ENCODE measurements at regions not wholly inside any gene's neighbourhood (a gene's known extent, or its start where the extent isn't known, plus 50 kb on each side); places are given as distances from the start of the nearest gene placed in this dataset.

GRCh38 chr6:126842769-126843168 lies 275.7 kb upstream of the RSPO3 start:
- ChIA-PET POLR2A (no interaction called here), CTCF (no interaction called here)
- Histone ChIP-seq H3K9me3 (ENCODE audit: control insufficient read depth, insufficient read depth, low read depth, low read length) (no peaks in the 10 kb centered on the region), H3K27ac (ENCODE audit: extremely low read depth, low read depth, low read length) (no peak overlapping the region), H3K4me1 (ENCODE audit: control insufficient read depth, insufficient read depth, low read length) (no peaks in the 10 kb centered on the region), H3K4me3 (ENCODE audit: low read depth, low read length) (no peak overlapping the region), H3K36me3 (ENCODE audit: control insufficient read depth in 2 of 2, insufficient read depth in 1 of 2, low read length in 2 of 2) (no peaks in the 10 kb centered on the region)
- TF ChIP-seq ZBTB48 (tag by site-specific recombination; IDR thresholded peaks at IDR 0.05), result no peak
- TF ChIP-seq ZNF175 (tag by site-specific recombination; IDR thresholded peaks at IDR 0.05), result no peak
- no peak for TF ChIP-seq ZNF513 (tag by site-specific recombination; IDR thresholded peaks at IDR 0.05)
- TF ChIP-seq ZNF302 (tag by site-specific recombination; IDR thresholded peaks at IDR 0.05; ENCODE audit: low read depth), result no peak
- TF ChIP-seq ZNF184 (tag by site-specific recombination; IDR thresholded peaks at IDR 0.05), result no peak
- TF ChIP-seq ZNF585B (tag by site-specific recombination; IDR thresholded peaks at IDR 0.05), result no peak
- TF ChIP-seq YY1 (tag by site-specific recombination; IDR thresholded peaks at IDR 0.05), result no peak
- TF ChIP-seq SCRT2 (tag by site-specific recombination; IDR thresholded peaks at IDR 0.05), result no peak
- no peak for TF ChIP-seq ZFP3 (tag by site-specific recombination; IDR thresholded peaks at IDR 0.05; ENCODE audit: low read depth)
- TF ChIP-seq ZNF211 (tag by site-specific recombination; IDR thresholded peaks at IDR 0.05; ENCODE audit: low read depth), result no peak
- TF ChIP-seq ZNF155 (tag by site-specific recombination; IDR thresholded peaks at IDR 0.05), result no peak

GRCh38 chr6:126848119-126848518 lies 270.4 kb upstream of the RSPO3 start:
- no peaks in the 10 kb centered on the region for H3K9me3 ChIP-seq (ENCODE audit: control insufficient read depth, insufficient read depth, low read depth, low read length)
- CTCF ChIA-PET, result interaction anchor here (0.6 to 0.7 kb wide), 3 partner anchors 147 to 1851 kb away, joined by 3 read pairs; no protein-coding TSS in a partner anchor
- H3K4me1 ChIP-seq (ENCODE audit: control insufficient read depth, insufficient read depth, low read length), result no peaks in the 10 kb centered on the region
- no peaks in the 10 kb centered on the region for H3K36me3 ChIP-seq (ENCODE audit: control insufficient read depth in 2 of 2, insufficient read depth in 1 of 2, low read length in 2 of 2)
- no peak overlapping the region for H3K4me3 ChIP-seq (ENCODE audit: low read depth, low read length)
- POLR2A ChIA-PET, result no interaction called here
- no peak overlapping the region for H3K27ac ChIP-seq (ENCODE audit: extremely low read depth, low read depth, low read length)
- TF ChIP-seq KLF1 (tag by site-specific recombination; IDR thresholded peaks at IDR 0.05) (no peak), RBAK (tag by site-specific recombination; IDR thresholded peaks at IDR 0.05) (no peak), ZNF362 (tag by site-specific recombination; IDR thresholded peaks at IDR 0.05) (no peak), ZNF19 (tag by site-specific recombination; IDR thresholded peaks at IDR 0.05; ENCODE audit: low read depth) (no peak), ZEB2 (tag by site-specific recombination; IDR thresholded peaks at IDR 0.05) (no peak), ZFP37 (tag by site-specific recombination; IDR thresholded peaks at IDR 0.05) (no peak), PRDM10 (tag by site-specific recombination; IDR thresholded peaks at IDR 0.05) (no peak), ZNF549 (tag by site-specific recombination; IDR thresholded peaks at IDR 0.05) (no peak), ZNF155 (tag by site-specific recombination; IDR thresholded peaks at IDR 0.05) (no peak), ZSCAN16 (tag by site-specific recombination; IDR thresholded peaks at IDR 0.05) (no peak), ZNF501 (tag by site-specific recombination; IDR thresholded peaks at IDR 0.05) (no peak), KLF17 (tag by site-specific recombination; IDR thresholded peaks at IDR 0.05) (no peak), ZIC2 (tag by site-specific recombination; IDR thresholded peaks at IDR 0.05) (no peak), ZNF692 (tag by site-specific recombination; IDR thresholded peaks at IDR 0.05) (no peak), ZNF521 (tag by site-specific recombination; IDR thresholded peaks at IDR 0.05) (no peak)

Measured in HEK293 (cell line).